ENCODE measurements at regions not wholly inside any gene's neighbourhood (a gene's known extent, or its start where the extent isn't known, plus 50 kb on each side); places are given as distances from the start of the nearest gene placed in this dataset.

DNA sequence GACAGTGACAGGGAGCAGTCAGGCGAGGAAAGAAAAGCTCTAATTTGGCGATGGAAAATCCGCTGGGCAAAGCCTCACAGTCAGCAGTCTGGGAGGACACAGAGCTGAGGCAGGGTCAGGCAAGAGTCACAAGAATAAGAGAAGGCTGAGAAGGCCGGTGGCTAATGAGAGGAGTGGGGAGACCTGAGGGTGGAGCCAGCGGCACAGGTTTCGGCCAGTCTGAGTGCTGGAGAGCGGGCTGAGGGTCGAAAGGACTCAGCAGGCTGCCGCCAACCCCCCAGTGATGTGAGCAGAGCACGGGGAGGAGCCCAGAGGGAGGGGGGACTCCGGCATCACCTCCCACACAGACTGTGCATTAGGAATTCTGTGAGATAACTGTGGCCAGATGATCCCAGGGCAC lies 500.6 kb upstream of the MYT1L start:
- Histone ChIP-seq H3K79me2 (ENCODE audit: insufficient read depth) (no peaks in the 10 kb centered on the region), H4K20me1 (ENCODE audit: insufficient read depth) (no peaks in the 10 kb centered on the region), H3K4me1 (ENCODE audit: control insufficient read depth in 1 of 2, insufficient read depth in 2 of 2, low read depth in 1 of 2, low read length in 1 of 2) (peaks cover 0 to 25% of the 10 kb centered on the region in 2 experiments; a peak in 1 of 4 replicates), H3K4me2 (no peak overlapping the region), H3K27me3 (ENCODE audit: insufficient read depth) (no peaks in the 10 kb centered on the region), H3K36me3 (replicated peaks in 1 of 2; ENCODE audit: control insufficient read depth in 1 of 2, insufficient read depth in 2 of 2, low read length in 1 of 2) (no peaks in the 10 kb centered on the region), H3K4me3 (ENCODE audit: low read depth in 2 of 2, low read length in 1 of 2) (no peak overlapping the region), H3F3A (replicated peaks; ENCODE audit: insufficient read depth) (no peaks in the 10 kb centered on the region), H3K9ac (no peak overlapping the region), H3K27ac (ENCODE audit: low read depth in 2 of 2, low read length in 1 of 2) (no peak overlapping the region), H3K9me3 (no peaks in the 10 kb centered on the region), H3K9me2 (no peaks in the 10 kb centered on the region), H2AFZ (ENCODE audit: low read depth) (no peak overlapping the region)
- TF ChIP-seq IRF3 (IDR thresholded peaks at IDR 0.05; ENCODE audit: low read depth, low read length) (no peak), RAD21 (IDR thresholded peaks at IDR 0.05; ENCODE audit: low read length) (peak; percentile 51)
- ChIA-PET CTCF (interaction anchor here (0.5 to 1.2 kb wide), 5 partner anchors 9 to 849 kb away, joined by 3 to 4 read pairs (median 3); no protein-coding TSS in a partner anchor), POLR2A (no interaction called here)
- peak; percentile 62 for DNase-seq
- WGBS (ENCODE audit: low lambda C conversion rate): 21% methylated on average over 11 of the region's 11 CpGs

- ChIA-PET CTCF (no interaction called here), POLR2A (no interaction called here)
- Histone ChIP-seq H2AFZ (ENCODE audit: low read depth) (no peak overlapping the region), H3K9me2 (no peaks in the 10 kb centered on the region), H3K9me3 (no peaks in the 10 kb centered on the region), H3K36me3 (replicated peaks in 1 of 2; ENCODE audit: control insufficient read depth in 1 of 2, insufficient read depth in 2 of 2, low read length in 1 of 2) (no peaks in the 10 kb centered on the region), H3K4me3 (ENCODE audit: low read depth in 2 of 2, low read length in 1 of 2) (no peak overlapping the region), H3K9ac (no peak overlapping the region), H3K27me3 (ENCODE audit: insufficient read depth) (no peaks in the 10 kb centered on the region), H3F3A (replicated peaks; ENCODE audit: insufficient read depth) (no peaks in the 10 kb centered on the region), H3K79me2 (ENCODE audit: insufficient read depth) (no peaks in the 10 kb centered on the region), H4K20me1 (ENCODE audit: insufficient read depth) (no peaks in the 10 kb centered on the region), H3K27ac (ENCODE audit: low read depth in 2 of 2, low read length in 1 of 2) (no peak overlapping the region), H3K4me2 (no peak overlapping the region), H3K4me1 (ENCODE audit: control insufficient read depth in 1 of 2, insufficient read depth in 2 of 2, low read depth in 1 of 2, low read length in 1 of 2) (peaks cover 0 to 25% of the 10 kb centered on the region in 2 experiments; a peak in 1 of 4 replicates)
- TF ChIP-seq EP300 (IDR thresholded peaks at IDR 0.05; ENCODE audit: borderline replicate concordance in 1 of 2, low read depth in 1 of 2, low read length in 1 of 2) (no peak), TAF1 (IDR thresholded peaks at IDR 0.05; ENCODE audit: borderline replicate concordance, low read depth, low read length) (no peak), CHD2 (IDR thresholded peaks at IDR 0.05; ENCODE audit: low read length, partially characterized antibody) (no peak), FOSL2 (IDR thresholded peaks at IDR 0.05; ENCODE audit: borderline replicate concordance, low read depth) (no peak), IRF3 (IDR thresholded peaks at IDR 0.05; ENCODE audit: low read depth, low read length) (no peak), RAD21 (IDR thresholded peaks at IDR 0.05; ENCODE audit: low read length) (no peak), NRF1 (IDR thresholded peaks at IDR 0.05; ENCODE audit: low read depth, low read length) (no peak), GABPA (IDR thresholded peaks at IDR 0.05; ENCODE audit: low read depth) (no peak), GATA2 (CRISPR knock-in tag; IDR thresholded peaks at IDR 0.05) (no peak), JUND (IDR thresholded peaks at IDR 0.05) (no peak), YY1 (IDR thresholded peaks at IDR 0.05; ENCODE audit: low read depth) (no peak), TCF12 (IDR thresholded peaks at IDR 0.05) (no peak)
- TF ChIP-seq, protein P1, sequence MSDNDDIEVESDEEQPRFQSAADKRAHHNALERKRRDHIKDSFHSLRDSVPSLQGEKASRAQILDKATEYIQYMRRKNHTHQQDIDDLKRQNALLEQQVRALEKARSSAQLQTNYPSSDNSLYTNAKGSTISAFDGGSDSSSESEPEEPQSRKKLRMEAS (IDR thresholded peaks at IDR 0.05; ENCODE audit: low read depth): no peak
- TF ChIP-seq, protein P2, sequence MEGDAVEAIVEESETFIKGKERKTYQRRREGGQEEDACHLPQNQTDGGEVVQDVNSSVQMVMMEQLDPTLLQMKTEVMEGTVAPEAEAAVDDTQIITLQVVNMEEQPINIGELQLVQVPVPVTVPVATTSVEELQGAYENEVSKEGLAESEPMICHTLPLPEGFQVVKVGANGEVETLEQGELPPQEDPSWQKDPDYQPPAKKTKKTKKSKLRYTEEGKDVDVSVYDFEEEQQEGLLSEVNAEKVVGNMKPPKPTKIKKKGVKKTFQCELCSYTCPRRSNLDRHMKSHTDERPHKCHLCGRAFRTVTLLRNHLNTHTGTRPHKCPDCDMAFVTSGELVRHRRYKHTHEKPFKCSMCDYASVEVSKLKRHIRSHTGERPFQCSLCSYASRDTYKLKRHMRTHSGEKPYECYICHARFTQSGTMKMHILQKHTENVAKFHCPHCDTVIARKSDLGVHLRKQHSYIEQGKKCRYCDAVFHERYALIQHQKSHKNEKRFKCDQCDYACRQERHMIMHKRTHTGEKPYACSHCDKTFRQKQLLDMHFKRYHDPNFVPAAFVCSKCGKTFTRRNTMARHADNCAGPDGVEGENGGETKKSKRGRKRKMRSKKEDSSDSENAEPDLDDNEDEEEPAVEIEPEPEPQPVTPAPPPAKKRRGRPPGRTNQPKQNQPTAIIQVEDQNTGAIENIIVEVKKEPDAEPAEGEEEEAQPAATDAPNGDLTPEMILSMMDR (IDR thresholded peaks at IDR 0.05): no peak
- TF ChIP-seq, protein P3, sequence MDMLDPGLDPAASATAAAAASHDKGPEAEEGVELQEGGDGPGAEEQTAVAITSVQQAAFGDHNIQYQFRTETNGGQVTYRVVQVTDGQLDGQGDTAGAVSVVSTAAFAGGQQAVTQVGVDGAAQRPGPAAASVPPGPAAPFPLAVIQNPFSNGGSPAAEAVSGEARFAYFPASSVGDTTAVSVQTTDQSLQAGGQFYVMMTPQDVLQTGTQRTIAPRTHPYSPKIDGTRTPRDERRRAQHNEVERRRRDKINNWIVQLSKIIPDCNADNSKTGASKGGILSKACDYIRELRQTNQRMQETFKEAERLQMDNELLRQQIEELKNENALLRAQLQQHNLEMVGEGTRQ (IDR thresholded peaks at IDR 0.05; ENCODE audit: borderline replicate concordance, low read depth, low read length): no peak
- WGBS (ENCODE audit: low lambda C conversion rate): 31% methylated on average over 3 of the region's 3 CpGs
- no peak for DNase-seq
Observed at GRCh38 chr2:2830576-2830975, 499.5 kb upstream of the MYT1L start.
